Kidney (tissue), 13 donors: ENCODE measurements at regions not wholly inside any gene's neighbourhood (a gene's known extent, or its start where the extent isn't known, plus 50 kb on each side); places are given as distances from the start of the nearest gene placed in this dataset.

Experiments
- DNase-seq, 5 donors: peaks; one replicate each; pipeline ENCODE4 v3.0.0-alpha.2; 2013 to 2020
- FAIRE-seq: peaks from 2 replicates; lab custom pipeline; 2012; peaks lifted over from hg19 to GRCh38; lab: Jason Lieb, UNC
- H3K27ac ChIP-seq, 2 donors: one replicate each; pipeline ENCODE4 v1.7.0; 2013; ENCODE audit warnings: low read depth in 2 of 2, low read length in 2 of 2, inconsistent platforms in 1 of 2
- H3K27me3 ChIP-seq: one replicate; pipeline ENCODE4 v1.7.1; 2013; ENCODE audit warnings: low read length, inconsistent platforms; ENCODE audit not compliant: control insufficient read depth, insufficient read depth
- H3K36me3 ChIP-seq, 3 donors: one replicate each; pipeline versions ENCODE4 v1.7.0 to v1.7.1; 2013; ENCODE audit warnings: low read length in 3 of 3, control low read depth in 1 of 3, inconsistent platforms in 1 of 3; ENCODE audit not compliant: insufficient read depth in 3 of 3, control insufficient read depth in 2 of 3
- H3K4me1 ChIP-seq, 3 donors: one replicate each; pipeline versions ENCODE4 v1.7.0 to v1.7.1; 2013; ENCODE audit warnings: low read length in 3 of 3, inconsistent platforms in 1 of 3, low read depth in 1 of 3; ENCODE audit not compliant: control insufficient read depth in 2 of 3, insufficient read depth in 2 of 3
- H3K4me3 ChIP-seq, 3 donors: one replicate each; pipeline versions ENCODE4 v1.7.0 to v1.8.1; 2013; ENCODE audit warnings: low read length in 3 of 3, control low read depth in 1 of 3, inconsistent platforms in 1 of 3
- H3K9ac ChIP-seq, 3 donors: one replicate each; pipeline versions ENCODE4 v1.7.0 to v1.7.1; 2013; ENCODE audit warnings: low read length in 3 of 3, control low read depth in 1 of 3, inconsistent platforms in 1 of 3
- H3K9me3 ChIP-seq, 3 donors: one replicate each; pipeline versions ENCODE4 v1.7.0 to v1.7.1; 2013; ENCODE audit warnings: low read length in 3 of 3, control low read depth in 1 of 3, inconsistent platforms in 1 of 3; ENCODE audit not compliant: control insufficient read depth in 2 of 3, insufficient read depth in 1 of 3
- CTCF ChIP-seq: IDR thresholded peaks from 3 replicates; pipeline ENCODE4 v1.5.1; 2012; ENCODE audit warnings: mild to moderate bottlenecking, moderate library complexity, borderline replicate concordance; ENCODE audit not compliant: insufficient read depth; ENCODE audit errors: extremely low read depth
- intact Hi-C: fragments of 100-400 bp; cut with DNase I; formaldehyde crosslinking; loops from one replicate; pipeline ENCODE4 v1.11.1; 2022
- donor health status: control.
- donor health status: control.
- donor health status: control.
- donor health status: control.
- donor health status: control.
- donor health status: DM: yes; HTN: yes; CAD: no.
- donor health status: Normal renal cell carcinoma (clear cell type).

DNA sequence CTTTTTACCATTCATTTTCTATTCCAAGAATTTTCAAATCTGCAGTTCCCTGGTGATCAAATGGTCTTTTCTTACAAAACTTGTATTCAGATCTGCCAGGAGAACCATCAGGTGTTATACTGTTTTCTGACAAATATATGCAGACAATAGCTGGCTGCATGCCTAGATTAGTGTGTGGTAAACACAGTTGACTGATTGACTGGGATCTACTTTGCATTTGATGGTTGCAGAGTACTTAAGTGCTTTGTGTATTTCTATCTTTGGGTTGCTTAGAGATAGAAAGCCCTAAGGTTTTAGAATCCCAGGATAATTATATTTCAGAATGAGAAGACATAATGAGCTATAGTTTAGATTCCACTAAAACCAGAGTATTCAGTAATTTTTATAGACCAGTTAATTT, 102.0 kb upstream of the CHODL start:
- Histone ChIP-seq H3K36me3 (no peaks in the 10 kb centered on the region), H3K9ac (no peak overlapping the region), H3K4me1 (no peaks in the 10 kb centered on the region), H3K4me3 (no peak overlapping the region), H3K9me3 (no peaks in the 10 kb centered on the region), H3K27ac (no peak overlapping the region), H3K27me3 (no peaks in the 10 kb centered on the region)
- no peak for DNase-seq
- TF ChIP-seq CTCF, result no peak
- intact Hi-C loops, result no loop called here
- FAIRE-seq, result no peak

DNA sequence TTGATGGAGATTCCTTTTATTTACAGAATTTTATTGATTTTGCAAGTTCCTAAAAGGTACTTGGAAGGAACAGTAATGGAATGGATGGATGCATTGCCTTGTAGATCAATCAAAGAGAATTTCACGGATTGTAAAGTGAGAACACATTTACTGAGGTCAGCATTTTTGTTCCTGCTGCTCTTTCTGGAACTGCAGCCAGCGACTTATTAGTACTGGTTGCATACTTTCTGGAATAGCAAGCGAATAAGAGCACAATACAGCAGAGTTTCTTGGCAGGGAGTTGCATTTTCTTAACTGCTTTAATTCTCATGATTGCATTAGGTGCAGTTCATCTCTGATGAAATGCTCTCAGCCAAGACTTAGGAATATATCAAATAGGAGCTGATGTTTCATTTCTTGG, 106.1 kb upstream of the CHODL start:
- H3K9me3 ChIP-seq, result no peaks in the 10 kb centered on the region
- no peaks in the 10 kb centered on the region for H3K36me3 ChIP-seq
- no peak overlapping the region for H3K27ac ChIP-seq
- no peak overlapping the region for H3K9ac ChIP-seq
- no peaks in the 10 kb centered on the region for H3K27me3 ChIP-seq
- peak in 1 of 5 donors; percentile 15 for DNase-seq
- intact Hi-C loops, result no loop called here
- no peak for FAIRE-seq
- no peak for TF ChIP-seq CTCF
- no peaks in the 10 kb centered on the region for H3K4me1 ChIP-seq
- no peak overlapping the region for H3K4me3 ChIP-seq

- DNase-seq (no peak), FAIRE-seq (no peak)
- Histone ChIP-seq H3K9ac (no peak overlapping the region), H3K27ac (no peak overlapping the region), H3K27me3 (no peaks in the 10 kb centered on the region), H3K4me1 (no peaks in the 10 kb centered on the region), H3K4me3 (no peak overlapping the region), H3K36me3 (no peaks in the 10 kb centered on the region), H3K9me3 (no peaks in the 10 kb centered on the region)
- TF ChIP-seq CTCF, result no peak
- intact Hi-C loops, result no loop called here
These were observed 115.1 kb upstream of the CHODL start for GRCh38 chr21:18129526-18129925.

- no peak for FAIRE-seq
- intact Hi-C loops, result no loop called here
- no peak overlapping the region for H3K9ac ChIP-seq
- H3K4me1 ChIP-seq, result no peaks in the 10 kb centered on the region
- no peaks in the 10 kb centered on the region for H3K9me3 ChIP-seq
- no peak for TF ChIP-seq CTCF
- H3K27me3 ChIP-seq, result no peaks in the 10 kb centered on the region
- H3K27ac ChIP-seq, result no peak overlapping the region
- DNase-seq, result peak in 1 of 5 donors; percentile 38
- H3K36me3 ChIP-seq, result no peaks in the 10 kb centered on the region
- no peak overlapping the region for H3K4me3 ChIP-seq
These were observed 126.1 kb upstream of the CHODL start for GRCh38 chr21:18118566-18118965.
